ENCODE measurements at regions not wholly inside any gene's neighbourhood (a gene's known extent, or its start where the extent isn't known, plus 50 kb on each side); places are given as distances from the start of the nearest gene placed in this dataset.

- TF ChIP-seq CTCF (IDR thresholded peaks at IDR 0.05) (no peak), GATA3 (IDR thresholded peaks at IDR 0.05; ENCODE audit: borderline replicate concordance) (no peak), MAFK (IDR thresholded peaks at IDR 0.05; ENCODE audit: partially characterized antibody) (no peak), JUN (IDR thresholded peaks at IDR 0.05) (no peak), CEBPB (IDR thresholded peaks at IDR 0.05) (no peak)
These were observed 141.7 kb upstream of the SHH start for GRCh38 chr7:155953781-155954549.
